Mammary epithelial cell (primary cell): ENCODE measurements at regions not wholly inside any gene's neighbourhood (a gene's known extent, or its start where the extent isn't known, plus 50 kb on each side); places are given as distances from the start of the nearest gene placed in this dataset.

ENCODE experiments used
- EZH2 ChIP-seq: IDR thresholded peaks from 2 replicates; pipeline ENCODE4 v1.6.1; 2012; ENCODE audit warnings: low read length, inconsistent platforms, borderline replicate concordance
- TF ChIP-seq, protein P1 (sequence below), 2 donors: IDR thresholded peaks in 1 of 2; conservative IDR thresholded peaks in 1 of 2; 2 replicates each; pipeline ENCODE4 v1.5.1; 2011 to 2012; ENCODE audit warnings: inconsistent platforms in 2 of 2, low read length in 2 of 2, mild to moderate bottlenecking in 2 of 2, control low read depth in 1 of 2, low read depth in 1 of 2; ENCODE audit not compliant: insufficient read depth in 1 of 2; ENCODE audit errors: extremely low read depth in 1 of 2

DNA sequence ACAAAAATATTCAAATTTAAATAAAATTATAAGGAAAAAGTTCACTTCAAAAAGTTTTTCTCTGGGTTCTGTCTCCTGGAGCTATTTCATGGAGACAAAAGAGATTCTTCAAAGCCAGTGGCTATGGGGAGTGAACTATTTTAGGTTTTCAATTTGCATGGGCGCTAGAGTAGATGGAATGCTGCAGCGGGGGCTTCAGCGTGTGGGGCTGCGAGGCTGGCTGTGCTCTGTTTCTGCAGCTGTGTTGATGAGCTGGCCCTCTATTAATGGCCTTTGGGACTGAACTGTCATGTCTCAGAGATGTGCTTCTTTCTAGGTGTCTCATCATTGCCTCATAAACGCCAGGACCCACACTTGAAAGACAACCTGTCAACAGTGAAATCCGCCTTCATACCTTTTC, 108.4 kb upstream of the NPY start:
- TF ChIP-seq, protein P1, sequence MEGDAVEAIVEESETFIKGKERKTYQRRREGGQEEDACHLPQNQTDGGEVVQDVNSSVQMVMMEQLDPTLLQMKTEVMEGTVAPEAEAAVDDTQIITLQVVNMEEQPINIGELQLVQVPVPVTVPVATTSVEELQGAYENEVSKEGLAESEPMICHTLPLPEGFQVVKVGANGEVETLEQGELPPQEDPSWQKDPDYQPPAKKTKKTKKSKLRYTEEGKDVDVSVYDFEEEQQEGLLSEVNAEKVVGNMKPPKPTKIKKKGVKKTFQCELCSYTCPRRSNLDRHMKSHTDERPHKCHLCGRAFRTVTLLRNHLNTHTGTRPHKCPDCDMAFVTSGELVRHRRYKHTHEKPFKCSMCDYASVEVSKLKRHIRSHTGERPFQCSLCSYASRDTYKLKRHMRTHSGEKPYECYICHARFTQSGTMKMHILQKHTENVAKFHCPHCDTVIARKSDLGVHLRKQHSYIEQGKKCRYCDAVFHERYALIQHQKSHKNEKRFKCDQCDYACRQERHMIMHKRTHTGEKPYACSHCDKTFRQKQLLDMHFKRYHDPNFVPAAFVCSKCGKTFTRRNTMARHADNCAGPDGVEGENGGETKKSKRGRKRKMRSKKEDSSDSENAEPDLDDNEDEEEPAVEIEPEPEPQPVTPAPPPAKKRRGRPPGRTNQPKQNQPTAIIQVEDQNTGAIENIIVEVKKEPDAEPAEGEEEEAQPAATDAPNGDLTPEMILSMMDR (conservative IDR thresholded peaks at IDR 0.05 in 1 of 2, IDR thresholded peaks at IDR 0.05 in 1 of 2; ENCODE audit: extremely low read depth in 1 of 2, insufficient read depth in 1 of 2, low read depth in 1 of 2, low read length in 2 of 2) = no peak
- TF ChIP-seq EZH2 = no peak
